Naive thymus-derived CD4-positive, alpha-beta T cell (primary cell): ENCODE measurements at regions not wholly inside any gene's neighbourhood (a gene's known extent, or its start where the extent isn't known, plus 50 kb on each side); places are given as distances from the start of the nearest gene placed in this dataset.

Experiments
- ATAC-seq: fragments of 150-1000 bp; cut with Tn5 transposase; 2 replicates; pipeline ENCODE4 v1.10.0; 2021; ENCODE audit warnings: mild to moderate bottlenecking, moderate library complexity
- CTCF ChIA-PET: fragments of 350-600 bp; sonication (Branson Sonifier 250); formaldehyde crosslinking; loops from one replicate; lab custom pipeline; 2021; ENCODE audit warnings: antibody characterized with exemption; lab: Charles Lee
- POLR2A ChIA-PET: fragments of 350-600 bp; sonication (Branson Sonifier 250); formaldehyde crosslinking; loops from one replicate; lab custom pipeline; 2021; ENCODE audit warnings: antibody characterized with exemption, inconsistent platforms; lab: Charles Lee
- DNase-seq, 9 donors: peaks; one replicate each; pipeline versions ENCODE4 v3.0.0 to v3.0.0-alpha.2; 2020 to 2022; ENCODE audit warnings: mixed read lengths in 1 of 9
- H3K27ac ChIP-seq: one replicate; pipeline ENCODE4 v1.7.0; 2013; ENCODE audit warnings: mild to moderate bottlenecking, low read depth, low read length, moderate library complexity
- H3K27me3 ChIP-seq, 2 donors: one replicate each; pipeline ENCODE4 v1.7.0; 2013; ENCODE audit warnings: low read length in 2 of 2, mild to moderate bottlenecking in 2 of 2, moderate library complexity in 2 of 2; ENCODE audit not compliant: control insufficient read depth in 2 of 2, insufficient read depth in 2 of 2
- H3K36me3 ChIP-seq, 3 experiments: 1 replicate in 2 of 3; 2 replicates in 1 of 3; pipeline ENCODE4 v1.7.0; 2013; ENCODE audit warnings: low read length in 3 of 3, mild to moderate bottlenecking in 3 of 3, moderate library complexity in 1 of 3; ENCODE audit not compliant: insufficient read depth in 3 of 3, control insufficient read depth in 2 of 3
- H3K4me1 ChIP-seq, 2 donors: one replicate each; pipeline ENCODE4 v1.7.0; 2013; ENCODE audit warnings: low read length in 2 of 2, mild to moderate bottlenecking in 2 of 2, moderate library complexity in 1 of 2; ENCODE audit not compliant: control insufficient read depth in 2 of 2, insufficient read depth in 2 of 2
- H3K4me3 ChIP-seq: 2 replicates; pipeline ENCODE4 v1.7.0; 2013; ENCODE audit warnings: mild to moderate bottlenecking, low read length
- H3K9me3 ChIP-seq, 3 experiments: 1 replicate in 2 of 3; 2 replicates in 1 of 3; pipeline ENCODE4 v1.7.0; 2013; ENCODE audit warnings: low read length in 3 of 3; ENCODE audit not compliant: control insufficient read depth in 2 of 3
- H3K27ac Mint-ChIP-seq, 9 donors: one replicate each; pipeline ENCODE4 v1.8.0; 2020 to 2022; ENCODE audit warnings: mixed read lengths in 9 of 9, mild to moderate bottlenecking in 8 of 9, moderate library complexity in 5 of 9, inconsistent platforms in 2 of 9
- H3K27me3 Mint-ChIP-seq, 5 donors: one replicate each; pipeline ENCODE4 v1.8.0; 2021 to 2022; ENCODE audit warnings: mixed read lengths in 5 of 5, mild to moderate bottlenecking in 1 of 5
- H3K36me3 Mint-ChIP-seq, 5 donors: one replicate each; pipeline ENCODE4 v1.8.0; 2020 to 2022; ENCODE audit warnings: mixed read lengths in 5 of 5, mild to moderate bottlenecking in 3 of 5, inconsistent platforms in 1 of 5
- H3K4me1 Mint-ChIP-seq, 7 donors: one replicate each; pipeline ENCODE4 v1.8.0; 2020 to 2022; ENCODE audit warnings: mixed read lengths in 7 of 7, mild to moderate bottlenecking in 3 of 7, inconsistent platforms in 1 of 7
- H3K4me3 Mint-ChIP-seq, 10 donors: one replicate each; pipeline ENCODE4 v1.8.0; 2020 to 2022; ENCODE audit warnings: mild to moderate bottlenecking in 10 of 10, mixed read lengths in 10 of 10, moderate library complexity in 6 of 10, inconsistent platforms in 2 of 10
- H3K9me3 Mint-ChIP-seq, 11 donors: one replicate each; pipeline ENCODE4 v1.8.0; 2020 to 2022; ENCODE audit warnings: mixed read lengths in 11 of 11, mild to moderate bottlenecking in 4 of 11, inconsistent platforms in 1 of 11, moderate library complexity in 1 of 11
- intact Hi-C, 2 donors: fragments of 100-400 bp; cut with micrococcal nuclease; formaldehyde crosslinking; loops; one replicate each; pipeline ENCODE4 v1.15.1; 2023

- Mint-ChIP-seq H3K9me3 (no peaks in the 10 kb centered on the region), H3K4me1 (no peaks in the 10 kb centered on the region)
Measured at GRCh38 chr4:114217150-114217817, 237.8 kb upstream of the ARSJ start.

GRCh38 chr4:114223580-114223979, 244.1 kb upstream of the ARSJ start:
- no peaks in the 10 kb centered on the region for H3K27me3 ChIP-seq
- no peaks in the 10 kb centered on the region for H3K36me3 Mint-ChIP-seq
- CTCF ChIA-PET = no interaction called here
- H3K27ac Mint-ChIP-seq = no peak overlapping the region
- intact Hi-C loops = no loop called here
- no peak overlapping the region for H3K27ac ChIP-seq
- H3K4me3 Mint-ChIP-seq = no peak overlapping the region
- POLR2A ChIA-PET = no interaction called here
- H3K9me3 Mint-ChIP-seq = no peaks in the 10 kb centered on the region
- DNase-seq = no peak
- no peaks in the 10 kb centered on the region for H3K4me1 Mint-ChIP-seq
- no peaks in the 10 kb centered on the region for H3K9me3 ChIP-seq
- H3K36me3 ChIP-seq = no peaks in the 10 kb centered on the region
- H3K4me3 ChIP-seq = no peak overlapping the region
- no peak for ATAC-seq
- H3K27me3 Mint-ChIP-seq = no peaks in the 10 kb centered on the region
- no peaks in the 10 kb centered on the region for H3K4me1 ChIP-seq

More at GRCh38 chr4:114217150-114217817, 237.8 kb upstream of the ARSJ start:
- Histone ChIP-seq H3K27ac (no peak overlapping the region), H3K27me3 (no peaks in the 10 kb centered on the region), H3K4me3 (no peak overlapping the region), H3K36me3 (no peaks in the 10 kb centered on the region), H3K4me1 (no peaks in the 10 kb centered on the region), H3K9me3 (no peaks in the 10 kb centered on the region)
- no peak overlapping the region for H3K27ac Mint-ChIP-seq
- H3K27me3 Mint-ChIP-seq = peaks cover 0 to 13% (median 0%) of the 10 kb centered on the region in 5 donors
- ChIA-PET POLR2A (no interaction called here), CTCF (no interaction called here)
- no peaks in the 10 kb centered on the region for H3K36me3 Mint-ChIP-seq
- intact Hi-C loops = no loop called here
- ATAC-seq (no peak), DNase-seq (no peak)
- H3K4me3 Mint-ChIP-seq = no peak overlapping the region

DNA sequence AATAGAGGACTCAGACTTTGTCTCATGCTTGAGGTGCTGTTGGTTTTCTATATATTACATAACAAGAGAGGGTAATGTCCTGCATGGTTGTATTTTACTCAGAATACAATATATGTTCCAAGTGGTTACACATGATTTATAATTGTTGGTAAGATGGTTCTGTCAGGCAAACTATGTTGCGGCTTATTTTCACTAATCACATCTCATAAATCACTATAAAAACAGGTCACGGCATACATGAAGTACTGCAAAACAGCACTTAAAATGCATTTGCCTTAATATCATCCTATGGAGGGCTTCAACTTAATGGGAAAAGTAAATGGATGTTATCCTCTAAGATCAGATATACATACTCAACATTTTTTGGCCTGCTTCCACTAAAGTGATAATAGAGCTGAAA, 246.0 kb upstream of the ARSJ start:
- CTCF ChIA-PET = no interaction called here
- no peak overlapping the region for H3K27ac Mint-ChIP-seq
- intact Hi-C loops = no loop called here
- no peaks in the 10 kb centered on the region for H3K9me3 ChIP-seq
- DNase-seq (no peak), ATAC-seq (no peak)
- H3K36me3 ChIP-seq = no peaks in the 10 kb centered on the region
- H3K9me3 Mint-ChIP-seq = no peaks in the 10 kb centered on the region
- no peak overlapping the region for H3K4me3 Mint-ChIP-seq
- H3K4me1 Mint-ChIP-seq = no peaks in the 10 kb centered on the region
- no peaks in the 10 kb centered on the region for H3K4me1 ChIP-seq
- H3K27me3 Mint-ChIP-seq = no peaks in the 10 kb centered on the region
- no peak overlapping the region for H3K4me3 ChIP-seq
- no peaks in the 10 kb centered on the region for H3K36me3 Mint-ChIP-seq
- POLR2A ChIA-PET = no interaction called here
- H3K27ac ChIP-seq = no peak overlapping the region
- H3K27me3 ChIP-seq = no peaks in the 10 kb centered on the region

- H3K4me1 ChIP-seq = no peaks in the 10 kb centered on the region
- intact Hi-C loops = no loop called here
- Mint-ChIP-seq H3K36me3 (no peaks in the 10 kb centered on the region), H3K9me3 (no peaks in the 10 kb centered on the region), H3K4me3 (no peak overlapping the region), H3K27ac (no peak overlapping the region), H3K4me1 (no peaks in the 10 kb centered on the region), H3K27me3 (no peaks in the 10 kb centered on the region)
- DNase-seq (no peak), ATAC-seq (peak; percentile 47)
- no peak overlapping the region for H3K27ac ChIP-seq
- ChIA-PET CTCF (no interaction called here), POLR2A (no interaction called here)
- H3K4me3 ChIP-seq = no peak overlapping the region
- no peaks in the 10 kb centered on the region for H3K27me3 ChIP-seq
- H3K36me3 ChIP-seq = no peaks in the 10 kb centered on the region
- no peaks in the 10 kb centered on the region for H3K9me3 ChIP-seq
Measured at GRCh38 chr4:114226179-114226578, 246.7 kb upstream of the ARSJ start.

- H3K27me3 ChIP-seq = no peaks in the 10 kb centered on the region
- Mint-ChIP-seq H3K27me3 (peaks cover 0 to 5% (median 0%) of the 10 kb centered on the region in 5 donors), H3K4me1 (no peaks in the 10 kb centered on the region), H3K27ac (no peak overlapping the region), H3K36me3 (no peaks in the 10 kb centered on the region), H3K4me3 (no peak overlapping the region), H3K9me3 (no peaks in the 10 kb centered on the region)
- intact Hi-C loops = no loop called here
- ChIA-PET CTCF (no interaction called here), POLR2A (no interaction called here)
- H3K9me3 ChIP-seq = no peaks in the 10 kb centered on the region
- H3K4me3 ChIP-seq = no peak overlapping the region
- ATAC-seq (no peak), DNase-seq (no peak)
- no peaks in the 10 kb centered on the region for H3K4me1 ChIP-seq
- H3K27ac ChIP-seq = no peak overlapping the region
- no peaks in the 10 kb centered on the region for H3K36me3 ChIP-seq
Measured at GRCh38 chr4:114226968-114227760, 247.7 kb upstream of the ARSJ start.

GRCh38 chr4:114229706-114230105, 250.3 kb upstream of the ARSJ start:
- Mint-ChIP-seq H3K4me1 (no peaks in the 10 kb centered on the region), H3K9me3 (no peaks in the 10 kb centered on the region), H3K27ac (no peak overlapping the region), H3K4me3 (no peak overlapping the region), H3K27me3 (peaks cover 0 to 11% (median 4%) of the 10 kb centered on the region in 5 donors), H3K36me3 (no peaks in the 10 kb centered on the region)
- CTCF ChIA-PET = no interaction called here
- Histone ChIP-seq H3K4me1 (no peaks in the 10 kb centered on the region), H3K4me3 (no peak overlapping the region), H3K9me3 (no peaks in the 10 kb centered on the region), H3K27me3 (no peaks in the 10 kb centered on the region), H3K27ac (no peak overlapping the region), H3K36me3 (no peaks in the 10 kb centered on the region)
- ATAC-seq (no peak), DNase-seq (no peak)
- POLR2A ChIA-PET = no interaction called here
- intact Hi-C loops = no loop called here
